Body of pancreas (tissue), 4 donors: ENCODE measurements at regions not wholly inside any gene's neighbourhood (a gene's known extent, or its start where the extent isn't known, plus 50 kb on each side); places are given as distances from the start of the nearest gene placed in this dataset.
"Not testable (repeated sequence)": the region's sequence is repeated elsewhere in the genome, so short reads cannot be mapped to it uniquely, and the experiment has no call there.

ENCODE experiments used
- ATAC-seq: fragments of 150-250 bp; one replicate; pipeline ENCODE4 v1.9.1; 2016
- DNase-seq, 4 donors: peaks; one replicate each; pipeline ENCODE4 v3.0.0-alpha.2; 2019
- H3K27ac ChIP-seq, 4 donors: fragments of 200-600 bp; sonication (generic); 1 replicate in 3 of 4; 2 replicates in 1 of 4; pipeline versions ENCODE4 v1.5.1 to v1.6.1; 2016 to 2019; ENCODE audit warnings: mild to moderate bottlenecking in 1 of 4, mixed read lengths in 1 of 4, moderate library complexity in 1 of 4
- H3K27me3 ChIP-seq, 2 donors: fragments of 200-600 bp; sonication (generic); one replicate each; pipeline ENCODE4 v1.6.0; 2016; ENCODE audit warnings: mild to moderate bottlenecking in 1 of 2
- H3K36me3 ChIP-seq, 2 donors: fragments of 200-600 bp; sonication (generic); replicated peaks in 1 of 2; 2 replicates each; pipeline ENCODE4 v1.5.1; 2016; ENCODE audit warnings: low read depth in 2 of 2; ENCODE audit not compliant: insufficient read depth in 1 of 2
- H3K4me1 ChIP-seq: fragments of 200-600 bp; sonication (generic); one replicate; pipeline ENCODE4 v1.6.0; 2016
- H3K4me3 ChIP-seq, 2 donors: fragments of 200-600 bp; sonication (generic); 1 replicate in 1 of 2; 2 replicates in 1 of 2; pipeline ENCODE4 v1.5.1; 2016 to 2019
- H3K9me3 ChIP-seq, 3 donors: fragments of 200-600 bp; sonication (generic); 1 replicate in 2 of 3; 2 replicates in 1 of 3; pipeline ENCODE4 v1.5.1; 2016
- POLR2A ChIP-seq, 3 donors: fragments of 450-650 bp; IDR thresholded peaks; one replicate each; pipeline ENCODE4 v1.6.1; 2016; ENCODE audit warnings: antibody characterized with exemption in 3 of 3, mild to moderate bottlenecking in 2 of 3
- WGBS, 2 donors: methylation state at CpG; one replicate each; pipeline ENCODE4 v1.1.5; 2017; 5-methylcytosine and 5-hydroxymethylcytosine counted together
- intact Hi-C: fragments of 100-400 bp; cut with DNase I; formaldehyde crosslinking; loops from one replicate; pipeline ENCODE4 v1.15.1; 2023
- TF ChIP-seq, protein P1 (sequence below), 7 experiments: fragments of 450-650 bp in 4 of 7; fragments of 200-600 bp in 3 of 7; sonication (generic) in 3 of 7; IDR thresholded peaks; one replicate each; pipeline ENCODE4 v1.5.1; 2016 to 2019; ENCODE audit warnings: antibody characterized with exemption in 7 of 7

DNA sequence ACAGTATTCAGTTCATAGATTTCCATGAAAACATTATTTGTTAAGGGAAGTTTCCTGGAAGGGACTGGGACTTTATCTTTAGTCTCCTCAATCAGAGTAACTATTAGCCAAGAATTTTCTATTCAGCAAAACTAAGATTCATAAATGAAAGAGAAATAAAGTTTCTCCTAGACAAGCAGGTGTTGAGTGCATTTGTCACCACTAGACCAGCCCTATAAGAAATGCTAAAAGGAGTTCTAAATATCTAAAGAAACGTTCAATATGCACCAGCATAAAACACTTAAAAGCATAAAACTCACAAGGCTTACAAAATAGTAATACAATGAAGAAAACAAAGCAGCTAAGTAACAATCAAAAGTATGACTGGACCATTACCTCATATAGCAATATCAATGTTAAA, 423.0 kb downstream of the TECRL start:
- no peaks in the 10 kb centered on the region for H3K9me3 ChIP-seq
- 18 to 23% methylated on average over 1 of the region's 1 CpG for WGBS, 2 donors
- intact Hi-C loops = no loop called here
- ATAC-seq = no peak
- H3K27ac ChIP-seq = no peak overlapping the region
- TF ChIP-seq, protein P1, sequence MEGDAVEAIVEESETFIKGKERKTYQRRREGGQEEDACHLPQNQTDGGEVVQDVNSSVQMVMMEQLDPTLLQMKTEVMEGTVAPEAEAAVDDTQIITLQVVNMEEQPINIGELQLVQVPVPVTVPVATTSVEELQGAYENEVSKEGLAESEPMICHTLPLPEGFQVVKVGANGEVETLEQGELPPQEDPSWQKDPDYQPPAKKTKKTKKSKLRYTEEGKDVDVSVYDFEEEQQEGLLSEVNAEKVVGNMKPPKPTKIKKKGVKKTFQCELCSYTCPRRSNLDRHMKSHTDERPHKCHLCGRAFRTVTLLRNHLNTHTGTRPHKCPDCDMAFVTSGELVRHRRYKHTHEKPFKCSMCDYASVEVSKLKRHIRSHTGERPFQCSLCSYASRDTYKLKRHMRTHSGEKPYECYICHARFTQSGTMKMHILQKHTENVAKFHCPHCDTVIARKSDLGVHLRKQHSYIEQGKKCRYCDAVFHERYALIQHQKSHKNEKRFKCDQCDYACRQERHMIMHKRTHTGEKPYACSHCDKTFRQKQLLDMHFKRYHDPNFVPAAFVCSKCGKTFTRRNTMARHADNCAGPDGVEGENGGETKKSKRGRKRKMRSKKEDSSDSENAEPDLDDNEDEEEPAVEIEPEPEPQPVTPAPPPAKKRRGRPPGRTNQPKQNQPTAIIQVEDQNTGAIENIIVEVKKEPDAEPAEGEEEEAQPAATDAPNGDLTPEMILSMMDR (IDR thresholded peaks at IDR 0.05) = no peak
- TF ChIP-seq POLR2A (IDR thresholded peaks at IDR 0.05) = no peak
- H3K27me3 ChIP-seq = no peaks in the 10 kb centered on the region
- H3K4me3 ChIP-seq = no peak overlapping the region
- DNase-seq = no peak
- no peaks in the 10 kb centered on the region for H3K4me1 ChIP-seq
- H3K36me3 ChIP-seq = no peaks in the 10 kb centered on the region

GRCh38 chr4:63983224-63983623, 426.0 kb downstream of the TECRL start:
- no peak overlapping the region for H3K27ac ChIP-seq
- intact Hi-C loops = no loop called here

GRCh38 chr4:63965875-63966274, 443.4 kb downstream of the TECRL start:
- H3K4me3 ChIP-seq = no peak overlapping the region
- intact Hi-C loops = no loop called here
- DNase-seq = no peak
- no peak for ATAC-seq
- TF ChIP-seq POLR2A (IDR thresholded peaks at IDR 0.05) = no peak
- TF ChIP-seq, protein P1 (IDR thresholded peaks at IDR 0.05) = no peak
- no peaks in the 10 kb centered on the region for H3K9me3 ChIP-seq
- H3K27me3 ChIP-seq = no peaks in the 10 kb centered on the region
- H3K36me3 ChIP-seq = no peaks in the 10 kb centered on the region
- 38 to 40% methylated on average over 2 of the region's 2 CpGs for WGBS, 2 donors
- no peaks in the 10 kb centered on the region for H3K4me1 ChIP-seq
- no peak overlapping the region for H3K27ac ChIP-seq

More at GRCh38 chr4:63983224-63983623, 426.0 kb downstream of the TECRL start:
- DNase-seq (no peak), ATAC-seq (no peak)
- no peaks in the 10 kb centered on the region for H3K9me3 ChIP-seq
- no peak overlapping the region for H3K4me3 ChIP-seq
- no peaks in the 10 kb centered on the region for H3K36me3 ChIP-seq
- no peaks in the 10 kb centered on the region for H3K4me1 ChIP-seq
- H3K27me3 ChIP-seq = no peaks in the 10 kb centered on the region
- TF ChIP-seq, protein P1 (IDR thresholded peaks at IDR 0.05) = no peak
- TF ChIP-seq POLR2A (IDR thresholded peaks at IDR 0.05) = no peak

GRCh38 chr4:63942706-63943286, 466.5 kb downstream of the TECRL start:
- H3K4me3 ChIP-seq, intact Hi-C loops, H3K9me3 ChIP-seq, DNase-seq, H3K27me3 ChIP-seq, H3K4me1 ChIP-seq, H3K27ac ChIP-seq, ATAC-seq, H3K36me3 ChIP-seq: not testable (repeated sequence)
- 87 to 97% methylated on average over 5 to 31 of the region's 38 CpGs for WGBS, 2 donors

GRCh38 chr4:63937961-63938360, 471.3 kb downstream of the TECRL start:
- H3K9me3 ChIP-seq = no peaks in the 10 kb centered on the region
- DNase-seq = peak in 1 of 4 donors; percentile 6
- intact Hi-C loops = no loop called here

More at GRCh38 chr4:63937961-63938360, 471.3 kb downstream of the TECRL start:
- 38 to 39% methylated on average over 4 of the region's 4 CpGs for WGBS, 2 donors
- no peaks in the 10 kb centered on the region for H3K4me1 ChIP-seq
- H3K4me3 ChIP-seq = no peak overlapping the region
- TF ChIP-seq, protein P1 (IDR thresholded peaks at IDR 0.05) = no peak
- no peak for TF ChIP-seq POLR2A (IDR thresholded peaks at IDR 0.05)
- H3K27ac ChIP-seq = no peak overlapping the region
- no peaks in the 10 kb centered on the region for H3K27me3 ChIP-seq
- ATAC-seq = no peak
- H3K36me3 ChIP-seq = no peaks in the 10 kb centered on the region
